HG03521 (cell line): ENCODE measurements at regions not wholly inside any gene's neighbourhood (a gene's known extent, or its start where the extent isn't known, plus 50 kb on each side); places are given as distances from the start of the nearest gene placed in this dataset.
"Not testable (repeated sequence)": the region's sequence is repeated elsewhere in the genome, so short reads cannot be mapped to it uniquely, and the experiment has no call there.

Experiments
- ATAC-seq: cut with Tn5 transposase; IDR thresholded peaks from one replicate; pipeline ENCODE4 v1.9.1; 2021; ENCODE audit warnings: mild to moderate bottlenecking, moderate library complexity; ENCODE audit not compliant: unreplicated experiment

- no peak for ATAC-seq
Measured at GRCh38 chr12:125966641-125967040, 901.4 kb downstream of the AACS start.

GRCh38 chr12:125968413-125968812 is 903.2 kb downstream of the AACS start:
- no peak for ATAC-seq

- no peak for ATAC-seq
Measured at GRCh38 chr12:125971981-125972380, 906.7 kb downstream of the AACS start.

GRCh38 chr12:125978286-125978685 is 913.1 kb downstream of the AACS start:
- no peak for ATAC-seq

- no peak for ATAC-seq
Measured at GRCh38 chr12:125981610-125982253, 916.5 kb downstream of the AACS start.

GRCh38 chr12:125983094-125983783 is 918.0 kb downstream of the AACS start:
- peak; percentile 51 for ATAC-seq

GRCh38 chr12:125983784-125984500 is 918.7 kb downstream of the AACS start:
- ATAC-seq = no peak

- no peak for ATAC-seq
Measured at GRCh38 chr12:125988545-125988944, 923.3 kb downstream of the AACS start.

- no peak for ATAC-seq
Measured at GRCh38 chr12:125989696-125990095, 924.5 kb downstream of the AACS start.

- ATAC-seq = no peak
Measured at GRCh38 chr12:125996443-125996842, 931.2 kb downstream of the AACS start.

GRCh38 chr12:125999628-126000027 is 934.4 kb downstream of the AACS start:
- ATAC-seq = no peak

- no peak for ATAC-seq
Measured at GRCh38 chr12:126019385-126019784, 954.1 kb downstream of the AACS start.

- ATAC-seq = no peak
Measured at GRCh38 chr12:126021675-126022074, 956.4 kb downstream of the AACS start.

- no peak for ATAC-seq
Measured at GRCh38 chr12:126027825-126028224, 962.6 kb downstream of the AACS start.

GRCh38 chr12:126030573-126030972 is 965.3 kb downstream of the AACS start:
- ATAC-seq = no peak

GRCh38 chr12:126033751-126034150 is 968.5 kb downstream of the AACS start:
- no peak for ATAC-seq

GRCh38 chr12:126036348-126036747 is 971.1 kb downstream of the AACS start:
- no peak for ATAC-seq

- ATAC-seq = no peak
Measured at GRCh38 chr12:126038434-126038833, 973.2 kb downstream of the AACS start.

- no peak for ATAC-seq
Measured at GRCh38 chr12:126040307-126040706, 975.1 kb downstream of the AACS start.

GRCh38 chr12:126042286-126042685 is 977.1 kb downstream of the AACS start:
- no peak for ATAC-seq

GRCh38 chr12:126049501-126049900 is 984.3 kb downstream of the AACS start:
- not testable (repeated sequence) for ATAC-seq

- no peak for ATAC-seq
Measured at GRCh38 chr12:126051611-126052107, 986.4 kb downstream of the AACS start.
